Progenitor cell of endocrine pancreas (in vitro differentiated cells): ENCODE measurements at regions not wholly inside any gene's neighbourhood (a gene's known extent, or its start where the extent isn't known, plus 50 kb on each side); places are given as distances from the start of the nearest gene placed in this dataset.

Experiments used
- DNase-seq: peaks from one replicate; pipeline ENCODE4 v3.0.0; 2021; ENCODE audit warnings: low spot score; ENCODE audit not compliant: unreplicated experiment
- H3K27ac Mint-ChIP-seq: 2 replicates; pipeline ENCODE4 v1.8.0; 2021; ENCODE audit warnings: mild to moderate bottlenecking, moderate library complexity, mixed read lengths
- H3K27me3 Mint-ChIP-seq: 2 replicates; pipeline ENCODE4 v1.8.0; 2021; ENCODE audit warnings: mixed read lengths
- H3K36me3 Mint-ChIP-seq: 2 replicates; pipeline ENCODE4 v1.8.0; 2022; ENCODE audit warnings: mixed read lengths; ENCODE audit not compliant: insufficient read depth
- H3K4me1 Mint-ChIP-seq: 2 replicates; pipeline ENCODE4 v1.8.0; 2021; ENCODE audit warnings: low read depth, mixed read lengths
- H3K4me3 Mint-ChIP-seq: 2 replicates; pipeline ENCODE4 v1.8.0; 2021; ENCODE audit warnings: low read depth, mild to moderate bottlenecking, moderate library complexity, mixed read lengths
- H3K9me3 Mint-ChIP-seq: 2 replicates; pipeline ENCODE4 v1.8.0; 2021; ENCODE audit warnings: low read depth, mixed read lengths
- CTCF ChIP-seq: fragments of 200-600 bp; sonication (generic); IDR thresholded peaks from one replicate; pipeline ENCODE4 v1.5.0; 2021; ENCODE audit warnings: antibody characterized with exemption, mild to moderate bottlenecking; ENCODE audit not compliant: unreplicated experiment

GRCh38 chr4:8771666-8772065, 100.0 kb downstream of the HMX1 start:
- no peak for DNase-seq
- Mint-ChIP-seq H3K4me3 (no peak overlapping the region), H3K27me3 (peaks cover 23% of the 10 kb centered on the region), H3K4me1 (no peaks in the 10 kb centered on the region), H3K27ac (no peak overlapping the region), H3K9me3 (no peaks in the 10 kb centered on the region), H3K36me3 (no peaks in the 10 kb centered on the region)
- no peak for TF ChIP-seq CTCF

- Mint-ChIP-seq H3K27ac (no peak overlapping the region), H3K36me3 (no peaks in the 10 kb centered on the region), H3K27me3 (peaks cover 21% of the 10 kb centered on the region), H3K4me3 (no peak overlapping the region), H3K9me3 (no peaks in the 10 kb centered on the region), H3K4me1 (no peaks in the 10 kb centered on the region)
- no peak for TF ChIP-seq CTCF
- DNase-seq: no peak
Observed at GRCh38 chr4:8771258-8771590, 100.4 kb downstream of the HMX1 start.

- no peak for TF ChIP-seq CTCF
- peaks cover 21% of the 10 kb centered on the region for H3K27me3 Mint-ChIP-seq
- H3K4me3 Mint-ChIP-seq: no peak overlapping the region
- H3K27ac Mint-ChIP-seq: no peak overlapping the region
- no peak for DNase-seq
- no peaks in the 10 kb centered on the region for H3K4me1 Mint-ChIP-seq
- H3K36me3 Mint-ChIP-seq: no peaks in the 10 kb centered on the region
- H3K9me3 Mint-ChIP-seq: no peaks in the 10 kb centered on the region
Observed at GRCh38 chr4:8770518-8771257, 101.0 kb downstream of the HMX1 start.

GRCh38 chr4:8769645-8770517, 101.8 kb downstream of the HMX1 start:
- no peak for DNase-seq
- Mint-ChIP-seq H3K27me3 (peaks cover 21% of the 10 kb centered on the region), H3K36me3 (no peaks in the 10 kb centered on the region), H3K4me1 (no peaks in the 10 kb centered on the region), H3K9me3 (no peaks in the 10 kb centered on the region), H3K27ac (no peak overlapping the region), H3K4me3 (no peak overlapping the region)
- TF ChIP-seq CTCF: no peak

GRCh38 chr4:8768357-8768999, 103.2 kb downstream of the HMX1 start:
- Mint-ChIP-seq H3K9me3 (no peaks in the 10 kb centered on the region), H3K27me3 (peaks cover 21% of the 10 kb centered on the region), H3K4me1 (no peaks in the 10 kb centered on the region), H3K36me3 (no peaks in the 10 kb centered on the region), H3K4me3 (no peak overlapping the region), H3K27ac (no peak overlapping the region)
- DNase-seq: no peak
- TF ChIP-seq CTCF: no peak
